Tibial nerve (tissue), 3 donors: ENCODE measurements at regions not wholly inside any gene's neighbourhood (a gene's known extent, or its start where the extent isn't known, plus 50 kb on each side); places are given as distances from the start of the nearest gene placed in this dataset.

ENCODE experiments used
- POLR2A ChIP-seq, 2 donors: fragments of 450-650 bp; IDR thresholded peaks; one replicate each; pipeline ENCODE4 v1.6.1; 2017; ENCODE audit warnings: antibody characterized with exemption in 2 of 2, mild to moderate bottlenecking in 2 of 2, moderate library complexity in 2 of 2
- TF ChIP-seq, protein P1 (sequence below), 5 experiments: fragments of 200-600 bp in 3 of 5; fragments of 450-650 bp in 2 of 5; sonication (generic) in 3 of 5; IDR thresholded peaks; one replicate each; pipeline ENCODE4 v1.5.1; 2016 to 2019; ENCODE audit warnings: antibody characterized with exemption in 5 of 5, mild to moderate bottlenecking in 3 of 5, moderate library complexity in 2 of 5

DNA sequence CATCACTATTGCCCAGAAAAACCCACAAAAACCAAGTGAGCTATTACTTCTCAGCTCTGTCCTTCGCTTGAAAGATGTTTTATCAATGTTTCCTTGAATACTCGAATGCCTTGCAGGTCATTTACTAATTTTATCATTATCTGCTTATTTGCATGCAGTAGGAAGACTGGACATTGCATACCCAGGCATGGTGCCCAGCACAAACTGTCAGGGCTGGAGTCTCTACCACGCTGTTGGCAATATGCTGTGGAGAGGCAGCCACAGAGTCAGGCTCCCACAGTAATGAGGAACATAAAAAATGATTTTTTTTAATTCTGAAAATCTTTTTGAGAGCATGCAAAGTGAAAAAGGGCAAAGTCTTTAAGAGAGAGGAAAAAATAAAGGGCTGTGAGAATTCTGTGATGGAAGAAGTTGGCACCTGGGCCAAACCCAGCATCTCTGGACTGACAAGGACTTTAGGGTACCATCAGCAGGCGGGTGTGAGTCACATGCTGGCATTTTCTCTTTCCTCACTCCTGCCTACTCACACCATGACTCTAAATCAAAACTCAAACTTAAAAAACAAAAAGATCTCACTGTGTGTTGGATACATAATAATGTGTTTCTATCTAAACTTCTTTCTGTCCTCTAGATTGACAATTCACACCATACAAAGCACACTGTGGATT, 709.8 kb upstream of the FANCL start:
- TF ChIP-seq, protein P1, sequence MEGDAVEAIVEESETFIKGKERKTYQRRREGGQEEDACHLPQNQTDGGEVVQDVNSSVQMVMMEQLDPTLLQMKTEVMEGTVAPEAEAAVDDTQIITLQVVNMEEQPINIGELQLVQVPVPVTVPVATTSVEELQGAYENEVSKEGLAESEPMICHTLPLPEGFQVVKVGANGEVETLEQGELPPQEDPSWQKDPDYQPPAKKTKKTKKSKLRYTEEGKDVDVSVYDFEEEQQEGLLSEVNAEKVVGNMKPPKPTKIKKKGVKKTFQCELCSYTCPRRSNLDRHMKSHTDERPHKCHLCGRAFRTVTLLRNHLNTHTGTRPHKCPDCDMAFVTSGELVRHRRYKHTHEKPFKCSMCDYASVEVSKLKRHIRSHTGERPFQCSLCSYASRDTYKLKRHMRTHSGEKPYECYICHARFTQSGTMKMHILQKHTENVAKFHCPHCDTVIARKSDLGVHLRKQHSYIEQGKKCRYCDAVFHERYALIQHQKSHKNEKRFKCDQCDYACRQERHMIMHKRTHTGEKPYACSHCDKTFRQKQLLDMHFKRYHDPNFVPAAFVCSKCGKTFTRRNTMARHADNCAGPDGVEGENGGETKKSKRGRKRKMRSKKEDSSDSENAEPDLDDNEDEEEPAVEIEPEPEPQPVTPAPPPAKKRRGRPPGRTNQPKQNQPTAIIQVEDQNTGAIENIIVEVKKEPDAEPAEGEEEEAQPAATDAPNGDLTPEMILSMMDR (IDR thresholded peaks at IDR 0.05): no peak
- TF ChIP-seq POLR2A (IDR thresholded peaks at IDR 0.05): no peak
